ENCODE measurements at regions not wholly inside any gene's neighbourhood (a gene's known extent, or its start where the extent isn't known, plus 50 kb on each side); places are given as distances from the start of the nearest gene placed in this dataset.

GRCh38 chr7:24057243-24057642 is 226.7 kb upstream of the NPY start:
- Histone ChIP-seq H3K36me3 (replicated peaks; ENCODE audit: low read depth, low read length) (no peaks in the 10 kb centered on the region), H3K79me2 (ENCODE audit: low read length) (no peaks in the 10 kb centered on the region), H3K27ac (ENCODE audit: low read length) (no peak overlapping the region), H3K4me3 (ENCODE audit: low read length) (no peak overlapping the region), H3K4me1 (ENCODE audit: low read length) (no peaks in the 10 kb centered on the region), H3K27me3 (ENCODE audit: low read depth, low read length) (peaks cover 18% of the 10 kb centered on the region; the same call in 1 of the 2 replicates), H3K9me3 (ENCODE audit: insufficient read depth, low read length) (no peaks in the 10 kb centered on the region), H3K9ac (ENCODE audit: low read length) (no peak overlapping the region), H4K20me1 (ENCODE audit: insufficient read depth, low read length) (no peaks in the 10 kb centered on the region), H3K4me2 (ENCODE audit: low read length) (no peak overlapping the region), H2AFZ (ENCODE audit: low read depth, low read length) (no peak overlapping the region)
- TF ChIP-seq EZH2phosphoT487 (IDR thresholded peaks at IDR 0.05; ENCODE audit: low read depth) = no peak
- TF ChIP-seq, protein P1, sequence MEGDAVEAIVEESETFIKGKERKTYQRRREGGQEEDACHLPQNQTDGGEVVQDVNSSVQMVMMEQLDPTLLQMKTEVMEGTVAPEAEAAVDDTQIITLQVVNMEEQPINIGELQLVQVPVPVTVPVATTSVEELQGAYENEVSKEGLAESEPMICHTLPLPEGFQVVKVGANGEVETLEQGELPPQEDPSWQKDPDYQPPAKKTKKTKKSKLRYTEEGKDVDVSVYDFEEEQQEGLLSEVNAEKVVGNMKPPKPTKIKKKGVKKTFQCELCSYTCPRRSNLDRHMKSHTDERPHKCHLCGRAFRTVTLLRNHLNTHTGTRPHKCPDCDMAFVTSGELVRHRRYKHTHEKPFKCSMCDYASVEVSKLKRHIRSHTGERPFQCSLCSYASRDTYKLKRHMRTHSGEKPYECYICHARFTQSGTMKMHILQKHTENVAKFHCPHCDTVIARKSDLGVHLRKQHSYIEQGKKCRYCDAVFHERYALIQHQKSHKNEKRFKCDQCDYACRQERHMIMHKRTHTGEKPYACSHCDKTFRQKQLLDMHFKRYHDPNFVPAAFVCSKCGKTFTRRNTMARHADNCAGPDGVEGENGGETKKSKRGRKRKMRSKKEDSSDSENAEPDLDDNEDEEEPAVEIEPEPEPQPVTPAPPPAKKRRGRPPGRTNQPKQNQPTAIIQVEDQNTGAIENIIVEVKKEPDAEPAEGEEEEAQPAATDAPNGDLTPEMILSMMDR (IDR thresholded peaks at IDR 0.05; ENCODE audit: low read depth, low read length) = no peak

DNA sequence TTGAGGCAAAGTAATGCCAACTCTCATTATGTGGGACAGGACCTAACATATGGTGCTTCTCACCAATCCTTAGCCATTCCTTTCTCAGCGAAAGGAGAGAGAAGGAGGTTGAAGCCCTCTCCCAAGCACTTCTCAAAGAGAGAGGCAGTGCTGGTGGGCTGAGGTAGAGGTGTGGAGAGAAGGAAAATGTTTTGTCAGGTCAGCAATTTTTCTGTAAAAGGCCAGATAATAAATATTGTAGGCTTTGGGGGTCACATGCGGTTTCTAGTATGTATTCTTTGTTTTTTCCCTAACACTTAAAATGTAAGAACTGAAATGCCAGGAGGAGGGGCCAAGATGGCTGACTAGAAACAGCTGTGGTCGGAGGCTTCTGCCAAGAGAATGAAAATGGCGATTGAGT is 225.0 kb upstream of the NPY start:
- no peak overlapping the region for H3K27ac ChIP-seq (ENCODE audit: low read length)
- peaks cover 13% of the 10 kb centered on the region; the same call in 1 of the 2 replicates for H3K27me3 ChIP-seq (ENCODE audit: low read depth, low read length)
- H3K36me3 ChIP-seq (replicated peaks; ENCODE audit: low read depth, low read length) = no peaks in the 10 kb centered on the region
- H3K4me2 ChIP-seq (ENCODE audit: low read length) = no peak overlapping the region
- H3K79me2 ChIP-seq (ENCODE audit: low read length) = no peaks in the 10 kb centered on the region
- no peaks in the 10 kb centered on the region for H3K9me3 ChIP-seq (ENCODE audit: insufficient read depth, low read length)
- H3K4me3 ChIP-seq (ENCODE audit: low read length) = no peak overlapping the region
- H3K9ac ChIP-seq (ENCODE audit: low read length) = no peak overlapping the region
- no peak for TF ChIP-seq EZH2phosphoT487 (IDR thresholded peaks at IDR 0.05; ENCODE audit: low read depth)
- no peaks in the 10 kb centered on the region for H3K4me1 ChIP-seq (ENCODE audit: low read length)
- H2AFZ ChIP-seq (ENCODE audit: low read depth, low read length) = no peak overlapping the region
- H4K20me1 ChIP-seq (ENCODE audit: insufficient read depth, low read length) = no peaks in the 10 kb centered on the region

- Histone ChIP-seq H3K4me3 (ENCODE audit: low read length) (no peak overlapping the region), H3K27ac (ENCODE audit: low read length) (no peak overlapping the region), H2AFZ (ENCODE audit: low read depth, low read length) (no peak overlapping the region), H3K36me3 (replicated peaks; ENCODE audit: low read depth, low read length) (no peaks in the 10 kb centered on the region), H3K4me1 (ENCODE audit: low read length) (no peaks in the 10 kb centered on the region), H3K9ac (ENCODE audit: low read length) (no peak overlapping the region), H4K20me1 (ENCODE audit: insufficient read depth, low read length) (no peaks in the 10 kb centered on the region), H3K27me3 (ENCODE audit: low read depth, low read length) (peaks cover 10% of the 10 kb centered on the region; the same call in 1 of the 2 replicates), H3K9me3 (ENCODE audit: insufficient read depth, low read length) (no peaks in the 10 kb centered on the region), H3K4me2 (ENCODE audit: low read length) (no peak overlapping the region), H3K79me2 (ENCODE audit: low read length) (no peaks in the 10 kb centered on the region)
- TF ChIP-seq EZH2phosphoT487 (IDR thresholded peaks at IDR 0.05; ENCODE audit: low read depth) = no peak
- TF ChIP-seq, protein P1 (IDR thresholded peaks at IDR 0.05; ENCODE audit: low read depth, low read length) = no peak
Observed at GRCh38 chr7:24059775-24060174, 224.2 kb upstream of the NPY start.

DNA sequence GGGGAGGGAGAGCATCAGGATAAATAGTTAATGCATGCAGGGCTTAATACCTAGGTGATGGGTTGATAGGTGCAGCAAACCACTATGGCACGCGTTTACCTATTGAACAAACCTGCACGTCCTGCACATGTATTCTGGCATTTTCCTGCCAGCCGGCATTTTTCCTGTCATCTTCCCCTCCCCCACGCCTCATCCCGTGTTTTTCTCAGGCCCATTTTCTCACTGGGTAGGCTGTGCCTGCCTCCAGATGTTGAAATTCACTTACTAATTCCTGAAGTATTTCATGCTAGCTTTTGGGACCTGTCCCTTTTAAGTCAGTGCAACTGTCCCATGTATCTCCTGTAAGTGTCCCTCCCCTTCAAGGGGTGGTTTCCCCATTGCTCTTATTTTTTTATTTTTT is 220.3 kb upstream of the NPY start:
- H3K27me3 ChIP-seq (ENCODE audit: low read depth, low read length) = no peaks in the 10 kb centered on the region
- H3K9ac ChIP-seq (ENCODE audit: low read length) = no peak overlapping the region
- no peaks in the 10 kb centered on the region for H3K9me3 ChIP-seq (ENCODE audit: insufficient read depth, low read length)
- H2AFZ ChIP-seq (ENCODE audit: low read depth, low read length) = no peak overlapping the region
- no peaks in the 10 kb centered on the region for H3K79me2 ChIP-seq (ENCODE audit: low read length)
- H3K4me3 ChIP-seq (ENCODE audit: low read length) = no peak overlapping the region
- H3K27ac ChIP-seq (ENCODE audit: low read length) = no peak overlapping the region
- no peak overlapping the region for H3K4me2 ChIP-seq (ENCODE audit: low read length)
- no peaks in the 10 kb centered on the region for H3K36me3 ChIP-seq (replicated peaks; ENCODE audit: low read depth, low read length)
- no peaks in the 10 kb centered on the region for H3K4me1 ChIP-seq (ENCODE audit: low read length)
- no peaks in the 10 kb centered on the region for H4K20me1 ChIP-seq (ENCODE audit: insufficient read depth, low read length)
- TF ChIP-seq, protein P1 (IDR thresholded peaks at IDR 0.05; ENCODE audit: low read depth, low read length) = no peak
- TF ChIP-seq EZH2phosphoT487 (IDR thresholded peaks at IDR 0.05; ENCODE audit: low read depth) = no peak

- no peak for TF ChIP-seq EZH2phosphoT487 (IDR thresholded peaks at IDR 0.05; ENCODE audit: low read depth)
- TF ChIP-seq, protein P1 (IDR thresholded peaks at IDR 0.05; ENCODE audit: low read depth, low read length) = no peak
- no peak overlapping the region for H3K4me3 ChIP-seq (ENCODE audit: low read length)
- no peaks in the 10 kb centered on the region for H3K36me3 ChIP-seq (replicated peaks; ENCODE audit: low read depth, low read length)
- no peak overlapping the region for H2AFZ ChIP-seq (ENCODE audit: low read depth, low read length)
- H4K20me1 ChIP-seq (ENCODE audit: insufficient read depth, low read length) = no peaks in the 10 kb centered on the region
- H3K27me3 ChIP-seq (ENCODE audit: low read depth, low read length) = no peaks in the 10 kb centered on the region
- no peaks in the 10 kb centered on the region for H3K4me1 ChIP-seq (ENCODE audit: low read length)
- H3K79me2 ChIP-seq (ENCODE audit: low read length) = no peaks in the 10 kb centered on the region
- no peaks in the 10 kb centered on the region for H3K9me3 ChIP-seq (ENCODE audit: insufficient read depth, low read length)
- no peak overlapping the region for H3K9ac ChIP-seq (ENCODE audit: low read length)
- H3K27ac ChIP-seq (ENCODE audit: low read length) = no peak overlapping the region
- no peak overlapping the region for H3K4me2 ChIP-seq (ENCODE audit: low read length)
Observed at GRCh38 chr7:24069751-24070150, 214.2 kb upstream of the NPY start.
